CD4-positive, alpha-beta memory T cell (primary cell): ENCODE measurements at regions not wholly inside any gene's neighbourhood (a gene's known extent, or its start where the extent isn't known, plus 50 kb on each side); places are given as distances from the start of the nearest gene placed in this dataset.
"Not testable (repeated sequence)": the region's sequence is repeated elsewhere in the genome, so short reads cannot be mapped to it uniquely, and the experiment has no call there.

ENCODE experiments used
- CTCF ChIA-PET: fragments of 350-600 bp; sonication (Branson Sonifier 250); formaldehyde crosslinking; loops from one replicate; lab custom pipeline; 2021; ENCODE audit warnings: inconsistent platforms; ENCODE audit not compliant: partially characterized antibody; lab: Charles Lee
- POLR2A ChIA-PET: fragments of 350-600 bp; sonication (Branson Sonifier 250); formaldehyde crosslinking; loops from one replicate; lab custom pipeline; 2021; ENCODE audit not compliant: partially characterized antibody; lab: Charles Lee
- DNase-seq, 5 donors: peaks; one replicate each; pipeline versions ENCODE4 v3.0.0 to v3.0.0-alpha.2; 2020 to 2022; ENCODE audit warnings: mixed read lengths in 1 of 5
- H3K27ac ChIP-seq: one replicate; pipeline ENCODE4 v1.7.0; 2013; ENCODE audit warnings: low read depth, low read length
- H3K27me3 ChIP-seq: 2 replicates; pipeline ENCODE4 v1.7.0; 2013; ENCODE audit warnings: mild to moderate bottlenecking, low read length, moderate library complexity; ENCODE audit not compliant: insufficient read depth
- H3K36me3 ChIP-seq: 2 replicates; pipeline ENCODE4 v1.7.0; 2013; ENCODE audit warnings: mild to moderate bottlenecking, low read length, moderate library complexity; ENCODE audit not compliant: insufficient read depth
- H3K4me1 ChIP-seq: 2 replicates; pipeline ENCODE4 v1.7.0; 2013; ENCODE audit warnings: mild to moderate bottlenecking, low read length, moderate library complexity; ENCODE audit not compliant: insufficient read depth
- H3K4me3 ChIP-seq, 2 donors: one replicate each; pipeline ENCODE4 v1.7.0; 2013; ENCODE audit warnings: low read length in 2 of 2, mild to moderate bottlenecking in 1 of 2
- H3K9me3 ChIP-seq, 2 donors: one replicate each; pipeline ENCODE4 v1.7.0; 2013; ENCODE audit warnings: low read length in 2 of 2, control low read depth in 1 of 2; ENCODE audit not compliant: control insufficient read depth in 1 of 2
- H3K27ac Mint-ChIP-seq, 7 donors: one replicate each; pipeline ENCODE4 v1.8.0; 2020 to 2021; ENCODE audit warnings: mixed read lengths in 7 of 7, mild to moderate bottlenecking in 6 of 7, inconsistent platforms in 3 of 7, moderate library complexity in 3 of 7
- H3K27me3 Mint-ChIP-seq, 2 donors: one replicate each; pipeline ENCODE4 v1.8.0; 2020 to 2021; ENCODE audit warnings: mixed read lengths in 2 of 2
- H3K36me3 Mint-ChIP-seq, 2 donors: one replicate each; pipeline ENCODE4 v1.8.0; 2020 to 2021; ENCODE audit warnings: mixed read lengths in 2 of 2, inconsistent platforms in 1 of 2, mild to moderate bottlenecking in 1 of 2
- H3K4me1 Mint-ChIP-seq, 4 donors: one replicate each; pipeline ENCODE4 v1.8.0; 2020 to 2021; ENCODE audit warnings: mixed read lengths in 4 of 4, mild to moderate bottlenecking in 1 of 4
- H3K4me3 Mint-ChIP-seq, 8 donors: one replicate each; pipeline ENCODE4 v1.8.0; 2020 to 2021; ENCODE audit warnings: mixed read lengths in 8 of 8, mild to moderate bottlenecking in 7 of 8, moderate library complexity in 6 of 8, inconsistent platforms in 3 of 8
- H3K9me3 Mint-ChIP-seq, 8 donors: one replicate each; pipeline ENCODE4 v1.8.0; 2020 to 2021; ENCODE audit warnings: mixed read lengths in 8 of 8, mild to moderate bottlenecking in 5 of 8, inconsistent platforms in 3 of 8, moderate library complexity in 1 of 8
- intact Hi-C: fragments of 100-400 bp; cut with micrococcal nuclease; formaldehyde crosslinking; loops from one replicate; pipeline ENCODE4 v1.15.1; 2023

DNA sequence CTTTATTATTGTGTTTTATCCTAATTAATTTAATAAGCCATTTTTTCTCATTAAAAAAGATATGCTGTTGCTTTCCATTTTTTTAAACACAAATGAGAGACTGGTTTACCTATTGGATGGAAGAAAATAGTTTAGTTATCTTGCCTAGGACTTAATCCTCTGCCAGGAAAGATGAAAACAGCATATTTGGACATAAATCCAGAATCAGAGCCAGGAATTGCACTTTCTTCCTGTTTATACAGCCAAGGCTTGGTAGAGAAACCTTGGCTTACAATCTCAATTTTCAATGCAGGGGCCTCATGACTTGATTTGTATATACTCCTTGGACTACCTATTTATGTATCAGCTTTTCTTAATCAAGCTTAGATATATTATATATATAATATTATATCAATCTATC lies 618.8 kb upstream of the SEMA3D start:
- no peaks in the 10 kb centered on the region for H3K36me3 Mint-ChIP-seq
- H3K27ac ChIP-seq, result no peak overlapping the region
- intact Hi-C loops, result no loop called here
- no peaks in the 10 kb centered on the region for H3K27me3 Mint-ChIP-seq
- no peak overlapping the region for H3K4me3 Mint-ChIP-seq
- no peaks in the 10 kb centered on the region for H3K36me3 ChIP-seq
- no peak for DNase-seq
- no peaks in the 10 kb centered on the region for H3K27me3 ChIP-seq
- H3K4me1 ChIP-seq, result no peaks in the 10 kb centered on the region
- H3K9me3 ChIP-seq, result no peaks in the 10 kb centered on the region
- H3K27ac Mint-ChIP-seq, result no peak overlapping the region
- H3K4me3 ChIP-seq, result no peak overlapping the region
- ChIA-PET POLR2A (no interaction called here), CTCF (no interaction called here)
- peaks cover 0 to 14% (median 2%) of the 10 kb centered on the region in 8 donors for H3K9me3 Mint-ChIP-seq
- no peaks in the 10 kb centered on the region for H3K4me1 Mint-ChIP-seq

DNA sequence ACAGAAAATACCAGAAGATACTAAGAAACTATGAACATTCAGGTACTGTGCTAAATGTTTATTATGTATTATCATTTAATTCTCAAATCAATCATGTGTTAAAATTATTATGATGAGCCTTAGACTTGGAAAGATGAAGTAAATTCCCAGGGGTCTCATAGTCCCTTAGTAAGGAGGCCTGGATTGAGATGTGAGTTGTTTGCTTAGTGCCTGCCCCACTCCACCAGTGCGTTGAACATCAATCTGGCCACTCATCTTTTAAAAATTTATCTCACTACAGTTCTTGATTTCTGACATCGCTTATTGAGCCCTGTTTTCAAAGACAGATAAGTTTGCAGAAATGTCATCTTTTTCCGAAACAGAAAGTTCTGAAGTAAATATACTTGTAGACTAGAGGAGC lies 618.4 kb upstream of the SEMA3D start:
- Histone ChIP-seq H3K4me3 (no peak overlapping the region), H3K9me3 (no peaks in the 10 kb centered on the region), H3K36me3 (no peaks in the 10 kb centered on the region), H3K27ac (no peak overlapping the region), H3K27me3 (no peaks in the 10 kb centered on the region), H3K4me1 (no peaks in the 10 kb centered on the region)
- intact Hi-C loops, result no loop called here
- no peaks in the 10 kb centered on the region for H3K36me3 Mint-ChIP-seq
- H3K9me3 Mint-ChIP-seq, result peaks cover 0 to 14% (median 2%) of the 10 kb centered on the region in 8 donors
- H3K27ac Mint-ChIP-seq, result no peak overlapping the region
- no peaks in the 10 kb centered on the region for H3K27me3 Mint-ChIP-seq
- POLR2A ChIA-PET, result no interaction called here
- CTCF ChIA-PET, result no interaction called here
- no peak for DNase-seq
- no peak overlapping the region for H3K4me3 Mint-ChIP-seq
- H3K4me1 Mint-ChIP-seq, result no peaks in the 10 kb centered on the region

GRCh38 chr7:85802211-85802610 lies 615.4 kb upstream of the SEMA3D start:
- Histone ChIP-seq H3K9me3 (no peaks in the 10 kb centered on the region), H3K27ac (no peak overlapping the region), H3K36me3 (no peaks in the 10 kb centered on the region), H3K4me1 (no peaks in the 10 kb centered on the region), H3K4me3 (no peak overlapping the region), H3K27me3 (no peaks in the 10 kb centered on the region)
- no peak overlapping the region for H3K27ac Mint-ChIP-seq
- POLR2A ChIA-PET, result no interaction called here
- no peaks in the 10 kb centered on the region for H3K4me1 Mint-ChIP-seq
- no peaks in the 10 kb centered on the region for H3K27me3 Mint-ChIP-seq
- peaks cover 0 to 6% (median 2%) of the 10 kb centered on the region in 8 donors for H3K9me3 Mint-ChIP-seq
- H3K36me3 Mint-ChIP-seq, result no peaks in the 10 kb centered on the region
- DNase-seq, result no peak
- H3K4me3 Mint-ChIP-seq, result no peak overlapping the region
- intact Hi-C loops, result no loop called here
- CTCF ChIA-PET, result no interaction called here

GRCh38 chr7:85796956-85797355 lies 610.1 kb upstream of the SEMA3D start:
- Histone ChIP-seq H3K4me3 (no peak overlapping the region), H3K36me3 (no peaks in the 10 kb centered on the region), H3K4me1 (no peaks in the 10 kb centered on the region), H3K27ac (no peak overlapping the region), H3K9me3 (no peaks in the 10 kb centered on the region), H3K27me3 (no peaks in the 10 kb centered on the region)
- Mint-ChIP-seq H3K9me3 (peaks cover 0 to 10% (median 5%) of the 10 kb centered on the region in 8 donors), H3K27me3 (no peaks in the 10 kb centered on the region), H3K4me3 (no peak overlapping the region), H3K27ac (no peak overlapping the region), H3K36me3 (no peaks in the 10 kb centered on the region), H3K4me1 (no peaks in the 10 kb centered on the region)
- ChIA-PET POLR2A (no interaction called here), CTCF (no interaction called here)
- no peak for DNase-seq
- intact Hi-C loops, result no loop called here

DNA sequence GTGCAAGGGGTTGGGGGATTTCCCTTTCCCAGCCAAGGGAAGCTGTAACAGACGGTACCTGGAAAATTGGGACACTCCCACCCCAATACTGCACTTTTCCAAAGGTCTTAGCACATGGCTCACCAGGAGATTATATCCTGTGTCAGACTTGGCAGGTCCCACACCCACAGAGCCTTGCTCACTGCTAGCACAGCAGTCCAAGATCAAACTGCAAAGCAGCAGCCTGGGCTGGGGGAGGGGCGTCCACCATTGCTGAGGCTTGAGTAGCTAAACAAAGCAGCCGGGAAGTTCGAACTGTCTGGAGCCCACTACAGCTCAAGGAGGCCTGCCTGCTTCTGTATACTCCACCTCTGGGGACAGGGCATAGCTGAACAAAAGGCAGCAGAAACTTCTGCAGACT lies 604.2 kb upstream of the SEMA3D start:
- H3K36me3 ChIP-seq, CTCF ChIA-PET, POLR2A ChIA-PET, H3K4me3 Mint-ChIP-seq, H3K36me3 Mint-ChIP-seq, DNase-seq, intact Hi-C loops, H3K4me1 ChIP-seq, H3K27ac Mint-ChIP-seq, H3K27me3 Mint-ChIP-seq, H3K27me3 ChIP-seq, H3K9me3 ChIP-seq, H3K27ac ChIP-seq, H3K4me3 ChIP-seq, H3K4me1 Mint-ChIP-seq: not testable (repeated sequence)
- H3K9me3 Mint-ChIP-seq, result peaks cover 0 to 14% (median 4%) of the 10 kb centered on the region in 8 donors

GRCh38 chr7:85781606-85782005 lies 594.8 kb upstream of the SEMA3D start:
- H3K36me3 ChIP-seq, result no peaks in the 10 kb centered on the region
- no peaks in the 10 kb centered on the region for H3K4me1 Mint-ChIP-seq
- H3K36me3 Mint-ChIP-seq, result no peaks in the 10 kb centered on the region
- no peak overlapping the region for H3K4me3 ChIP-seq
- intact Hi-C loops, result no loop called here
- no peak overlapping the region for H3K4me3 Mint-ChIP-seq
- CTCF ChIA-PET, result no interaction called here
- H3K27me3 Mint-ChIP-seq, result no peaks in the 10 kb centered on the region
- no peaks in the 10 kb centered on the region for H3K27me3 ChIP-seq
- no peak overlapping the region for H3K27ac Mint-ChIP-seq
- H3K27ac ChIP-seq, result no peak overlapping the region
- no peaks in the 10 kb centered on the region for H3K9me3 ChIP-seq
- DNase-seq, result no peak
- peaks cover 2 to 14% (median 7%) of the 10 kb centered on the region in 8 donors for H3K9me3 Mint-ChIP-seq
- POLR2A ChIA-PET, result no interaction called here
- no peaks in the 10 kb centered on the region for H3K4me1 ChIP-seq

- Mint-ChIP-seq H3K27ac (no peak overlapping the region), H3K4me1 (no peaks in the 10 kb centered on the region), H3K4me3 (no peak overlapping the region), H3K9me3 (peaks cover 0 to 7% (median 0%) of the 10 kb centered on the region in 8 donors), H3K36me3 (no peaks in the 10 kb centered on the region), H3K27me3 (no peaks in the 10 kb centered on the region)
- H3K36me3 ChIP-seq, result no peaks in the 10 kb centered on the region
- CTCF ChIA-PET, result no interaction called here
- no peaks in the 10 kb centered on the region for H3K27me3 ChIP-seq
- intact Hi-C loops, result no loop called here
- H3K9me3 ChIP-seq, result no peaks in the 10 kb centered on the region
- H3K4me3 ChIP-seq, result no peak overlapping the region
- POLR2A ChIA-PET, result no interaction called here
- no peak for DNase-seq
- no peak overlapping the region for H3K27ac ChIP-seq
- no peaks in the 10 kb centered on the region for H3K4me1 ChIP-seq
These were observed 590.0 kb upstream of the SEMA3D start for GRCh38 chr7:85776691-85777345.

- DNase-seq, result no peak
- Histone ChIP-seq H3K27me3 (no peaks in the 10 kb centered on the region), H3K27ac (no peak overlapping the region), H3K36me3 (no peaks in the 10 kb centered on the region), H3K4me1 (no peaks in the 10 kb centered on the region), H3K9me3 (no peaks in the 10 kb centered on the region), H3K4me3 (no peak overlapping the region)
- Mint-ChIP-seq H3K4me3 (no peak overlapping the region), H3K36me3 (no peaks in the 10 kb centered on the region), H3K27ac (no peak overlapping the region), H3K4me1 (no peaks in the 10 kb centered on the region), H3K9me3 (peaks cover 0 to 5% (median 0%) of the 10 kb centered on the region in 8 donors), H3K27me3 (no peaks in the 10 kb centered on the region)
- ChIA-PET POLR2A (no interaction called here), CTCF (no interaction called here)
- intact Hi-C loops, result no loop called here
These were observed 588.6 kb upstream of the SEMA3D start for GRCh38 chr7:85775431-85775830.
